ENCODE measurements at regions not wholly inside any gene's neighbourhood (a gene's known extent, or its start where the extent isn't known, plus 50 kb on each side); places are given as distances from the start of the nearest gene placed in this dataset.

- TF ChIP-seq, protein P1, sequence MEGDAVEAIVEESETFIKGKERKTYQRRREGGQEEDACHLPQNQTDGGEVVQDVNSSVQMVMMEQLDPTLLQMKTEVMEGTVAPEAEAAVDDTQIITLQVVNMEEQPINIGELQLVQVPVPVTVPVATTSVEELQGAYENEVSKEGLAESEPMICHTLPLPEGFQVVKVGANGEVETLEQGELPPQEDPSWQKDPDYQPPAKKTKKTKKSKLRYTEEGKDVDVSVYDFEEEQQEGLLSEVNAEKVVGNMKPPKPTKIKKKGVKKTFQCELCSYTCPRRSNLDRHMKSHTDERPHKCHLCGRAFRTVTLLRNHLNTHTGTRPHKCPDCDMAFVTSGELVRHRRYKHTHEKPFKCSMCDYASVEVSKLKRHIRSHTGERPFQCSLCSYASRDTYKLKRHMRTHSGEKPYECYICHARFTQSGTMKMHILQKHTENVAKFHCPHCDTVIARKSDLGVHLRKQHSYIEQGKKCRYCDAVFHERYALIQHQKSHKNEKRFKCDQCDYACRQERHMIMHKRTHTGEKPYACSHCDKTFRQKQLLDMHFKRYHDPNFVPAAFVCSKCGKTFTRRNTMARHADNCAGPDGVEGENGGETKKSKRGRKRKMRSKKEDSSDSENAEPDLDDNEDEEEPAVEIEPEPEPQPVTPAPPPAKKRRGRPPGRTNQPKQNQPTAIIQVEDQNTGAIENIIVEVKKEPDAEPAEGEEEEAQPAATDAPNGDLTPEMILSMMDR (IDR thresholded peaks at IDR 0.05; ENCODE audit: borderline replicate concordance, insufficient read depth, low read depth, low read length): no peak
- no peak overlapping the region for H3K4me3 ChIP-seq (ENCODE audit: low read depth, low read length)
These were observed 263.1 kb downstream of the LRFN2 start for GRCh38 chr6:40323881-40324634.

DNA sequence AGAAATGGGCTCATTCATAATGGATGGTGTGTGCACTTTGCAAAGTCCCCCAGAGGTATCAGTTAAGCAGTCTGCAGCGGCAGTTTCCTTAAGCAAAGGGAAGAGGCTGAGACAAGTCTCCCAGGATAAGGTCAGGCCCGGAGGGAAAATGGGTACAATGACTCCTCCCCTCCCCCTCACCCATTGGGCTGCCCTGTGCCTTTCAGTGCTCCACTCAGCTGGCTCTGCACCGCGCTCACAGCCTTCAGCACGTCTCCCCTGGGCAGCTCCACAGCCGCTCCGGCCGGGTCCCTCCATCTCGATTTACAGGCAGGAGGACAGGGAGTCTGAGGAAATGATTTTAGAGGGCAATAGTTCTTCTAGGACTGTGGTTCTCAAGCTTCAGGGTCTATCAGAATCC lies 264.8 kb downstream of the LRFN2 start:
- TF ChIP-seq, protein P1 (IDR thresholded peaks at IDR 0.05; ENCODE audit: borderline replicate concordance, insufficient read depth, low read depth, low read length): no peak
- H3K4me3 ChIP-seq (ENCODE audit: low read depth, low read length): no peak overlapping the region

DNA sequence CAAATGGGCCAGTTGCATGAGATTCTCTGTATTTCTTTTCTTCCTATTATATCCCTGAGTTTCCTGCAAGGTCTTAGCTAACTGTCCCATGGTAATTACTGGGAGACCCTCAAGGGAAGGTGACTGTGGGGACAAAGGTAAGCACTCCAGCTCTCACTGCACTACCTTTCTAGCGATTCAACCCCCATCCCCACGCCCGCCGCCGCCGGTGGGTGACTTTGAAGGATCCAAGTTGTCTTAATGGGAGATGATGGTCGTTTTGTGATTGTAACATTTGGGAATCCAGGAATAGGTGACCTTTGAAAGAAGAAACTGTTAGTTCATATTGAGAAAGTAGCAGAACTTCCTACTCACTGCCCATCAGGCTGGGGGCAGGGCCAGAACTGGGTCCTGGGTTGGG lies 265.5 kb downstream of the LRFN2 start:
- TF ChIP-seq, protein P1 (IDR thresholded peaks at IDR 0.05; ENCODE audit: borderline replicate concordance, insufficient read depth, low read depth, low read length): no peak
- no peak overlapping the region for H3K4me3 ChIP-seq (ENCODE audit: low read depth, low read length)

DNA sequence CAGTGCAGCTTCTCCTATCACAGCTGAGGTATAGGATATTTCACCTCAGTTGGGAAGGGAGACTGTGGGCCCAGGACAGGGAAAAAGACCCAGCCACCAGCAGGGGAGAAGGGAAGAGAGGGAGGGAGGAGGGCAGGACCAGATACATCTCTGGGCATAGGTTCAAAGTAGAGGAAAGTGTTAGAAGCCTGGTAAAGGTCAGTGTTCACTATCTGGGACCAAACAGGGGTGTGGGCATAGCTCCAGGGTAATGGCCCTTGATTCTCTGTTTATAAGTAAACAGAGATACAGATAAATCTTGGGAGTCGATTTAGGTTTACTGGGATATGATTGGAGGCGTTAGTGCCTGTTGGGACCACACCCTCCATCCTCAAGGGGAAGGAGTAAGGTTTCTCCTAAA lies 266.2 kb downstream of the LRFN2 start:
- H3K4me3 ChIP-seq (ENCODE audit: low read depth, low read length): no peak overlapping the region

DNA sequence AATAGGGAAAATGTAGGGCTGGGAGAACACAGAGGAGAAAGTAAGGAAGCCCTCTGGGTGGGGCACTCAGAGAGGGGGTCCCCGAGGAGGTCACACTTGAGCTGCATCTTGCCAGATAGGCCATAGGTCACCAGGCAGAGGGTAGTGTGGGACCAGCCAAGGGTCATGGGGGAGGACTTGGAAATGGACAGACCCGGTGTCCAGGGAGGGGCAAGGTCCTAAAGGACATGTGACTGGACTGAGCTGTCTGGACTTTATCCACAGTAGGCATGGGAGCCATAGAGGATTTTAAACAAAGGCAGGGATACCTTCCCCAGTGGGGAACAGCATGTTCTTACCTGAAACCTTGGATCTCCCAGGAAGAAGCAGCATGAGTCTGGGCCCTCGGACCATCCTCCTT lies 266.7 kb downstream of the LRFN2 start:
- TF ChIP-seq, protein P1 (IDR thresholded peaks at IDR 0.05; ENCODE audit: borderline replicate concordance, insufficient read depth, low read depth, low read length): no peak
- H3K4me3 ChIP-seq (ENCODE audit: low read depth, low read length): no peak overlapping the region

More for the DNA sequence above, 266.2 kb downstream of the LRFN2 start:
- TF ChIP-seq, protein P1 (IDR thresholded peaks at IDR 0.05; ENCODE audit: borderline replicate concordance, insufficient read depth, low read depth, low read length): no peak

- TF ChIP-seq, protein P1 (IDR thresholded peaks at IDR 0.05; ENCODE audit: borderline replicate concordance, insufficient read depth, low read depth, low read length): no peak
- no peak overlapping the region for H3K4me3 ChIP-seq (ENCODE audit: low read depth, low read length)
These were observed 268.0 kb downstream of the LRFN2 start for GRCh38 chr6:40319124-40319523.

DNA sequence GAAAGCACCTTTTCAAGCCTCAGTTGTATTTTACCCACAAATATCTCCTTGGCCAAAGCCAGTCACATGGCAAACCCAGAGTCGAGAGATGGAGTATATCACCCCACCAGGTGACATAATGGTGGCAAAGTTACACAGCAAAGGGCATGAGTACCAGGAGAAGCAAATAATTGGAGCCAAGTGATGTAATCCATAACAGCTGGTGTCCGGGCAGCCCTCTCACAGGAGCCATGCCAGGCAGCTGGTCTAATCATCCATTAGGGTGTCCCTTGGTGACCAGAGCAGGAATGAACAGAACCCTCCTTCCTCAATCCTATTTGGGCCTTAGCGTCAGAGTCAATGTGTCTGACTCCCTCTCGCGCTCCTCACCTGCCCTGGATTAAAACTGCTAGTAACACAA lies 272.1 kb downstream of the LRFN2 start:
- TF ChIP-seq, protein P1 (IDR thresholded peaks at IDR 0.05; ENCODE audit: borderline replicate concordance, insufficient read depth, low read depth, low read length): no peak
- no peak overlapping the region for H3K4me3 ChIP-seq (ENCODE audit: low read depth, low read length)
